ENCODE measurements at regions not wholly inside any gene's neighbourhood (a gene's known extent, or its start where the extent isn't known, plus 50 kb on each side); places are given as distances from the start of the nearest gene placed in this dataset.

DNA sequence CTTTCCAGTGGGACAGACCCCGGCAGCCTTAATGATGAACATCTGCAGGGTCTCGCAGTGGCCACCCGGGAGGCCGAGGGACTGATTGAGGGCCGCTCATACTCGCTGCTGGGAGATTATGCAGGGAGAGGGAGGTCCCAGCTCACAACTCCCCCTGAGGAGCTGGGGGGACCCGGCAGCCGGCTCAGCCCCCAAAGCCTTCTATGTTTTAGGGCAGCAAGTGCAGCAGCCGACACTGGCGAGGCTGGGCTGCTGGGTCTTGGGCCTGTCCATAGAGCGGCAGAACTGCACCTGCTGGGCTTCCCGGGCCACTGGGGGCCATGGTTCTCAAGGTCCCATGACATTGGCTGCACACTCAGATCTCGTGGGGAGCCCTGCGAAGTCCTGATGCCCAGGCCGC lies 110.7 kb downstream of the RFLNA start:
- Histone ChIP-seq H3K36me3 (ENCODE audit: insufficient read depth, low read length) (peaks cover 33% of the 10 kb centered on the region; the same call in 1 of the 2 replicates), H4K20me1 (ENCODE audit: insufficient read depth, low read length, poor library complexity, severe bottlenecking) (peaks cover 12% of the 10 kb centered on the region)
- TF ChIP-seq, protein P1, sequence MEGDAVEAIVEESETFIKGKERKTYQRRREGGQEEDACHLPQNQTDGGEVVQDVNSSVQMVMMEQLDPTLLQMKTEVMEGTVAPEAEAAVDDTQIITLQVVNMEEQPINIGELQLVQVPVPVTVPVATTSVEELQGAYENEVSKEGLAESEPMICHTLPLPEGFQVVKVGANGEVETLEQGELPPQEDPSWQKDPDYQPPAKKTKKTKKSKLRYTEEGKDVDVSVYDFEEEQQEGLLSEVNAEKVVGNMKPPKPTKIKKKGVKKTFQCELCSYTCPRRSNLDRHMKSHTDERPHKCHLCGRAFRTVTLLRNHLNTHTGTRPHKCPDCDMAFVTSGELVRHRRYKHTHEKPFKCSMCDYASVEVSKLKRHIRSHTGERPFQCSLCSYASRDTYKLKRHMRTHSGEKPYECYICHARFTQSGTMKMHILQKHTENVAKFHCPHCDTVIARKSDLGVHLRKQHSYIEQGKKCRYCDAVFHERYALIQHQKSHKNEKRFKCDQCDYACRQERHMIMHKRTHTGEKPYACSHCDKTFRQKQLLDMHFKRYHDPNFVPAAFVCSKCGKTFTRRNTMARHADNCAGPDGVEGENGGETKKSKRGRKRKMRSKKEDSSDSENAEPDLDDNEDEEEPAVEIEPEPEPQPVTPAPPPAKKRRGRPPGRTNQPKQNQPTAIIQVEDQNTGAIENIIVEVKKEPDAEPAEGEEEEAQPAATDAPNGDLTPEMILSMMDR (conservative IDR thresholded peaks at IDR 0.05; ENCODE audit: low read length): no peak
- TF ChIP-seq EZH2phosphoT487 (IDR thresholded peaks at IDR 0.05; ENCODE audit: borderline replicate concordance): no peak

DNA sequence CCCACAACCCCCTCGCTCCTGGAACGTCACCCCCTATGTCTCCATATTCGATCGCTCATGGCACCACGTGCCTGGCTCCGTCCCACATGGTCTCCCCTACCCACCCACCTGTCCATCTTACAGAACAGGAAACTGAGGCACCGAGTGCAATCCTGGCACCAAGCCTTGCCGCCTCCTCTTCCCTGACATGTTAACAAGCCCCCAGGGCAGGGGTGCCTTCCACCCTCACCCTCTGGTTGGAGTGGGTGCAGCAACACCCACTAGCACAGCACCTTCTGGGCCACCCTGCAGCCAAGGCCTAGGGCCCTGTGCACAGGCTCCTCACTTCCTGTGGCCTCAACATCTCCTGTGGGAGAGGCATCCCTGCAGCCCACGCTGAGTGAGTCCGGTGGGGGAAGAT lies 110.3 kb downstream of the RFLNA start:
- peaks cover 37% of the 10 kb centered on the region for H3K36me3 ChIP-seq (ENCODE audit: insufficient read depth, low read length)
- H3K9me3 ChIP-seq (ENCODE audit: insufficient read depth, low read depth, low read length): no peaks in the 10 kb centered on the region
- no peak overlapping the region for H3K4me3 ChIP-seq (ENCODE audit: low read length, poor library complexity, severe bottlenecking)
- H3F3A ChIP-seq (ENCODE audit: low read depth): no peaks in the 10 kb centered on the region
- no peak overlapping the region for H3K4me2 ChIP-seq (ENCODE audit: low read depth, low read length, poor library complexity, severe bottlenecking)
- TF ChIP-seq, protein P1 (conservative IDR thresholded peaks at IDR 0.05; ENCODE audit: low read length): no peak
- TF ChIP-seq EZH2phosphoT487 (IDR thresholded peaks at IDR 0.05; ENCODE audit: borderline replicate concordance): no peak
- no peak overlapping the region for H3K9ac ChIP-seq (ENCODE audit: low read depth, low read length, poor library complexity, severe bottlenecking)
- peaks cover 8% of the 10 kb centered on the region for H4K20me1 ChIP-seq (ENCODE audit: insufficient read depth, low read length, poor library complexity, severe bottlenecking)
- peaks cover 1% of the 10 kb centered on the region for H3K4me1 ChIP-seq (ENCODE audit: insufficient read depth, low read length, poor library complexity, severe bottlenecking)
- no peaks in the 10 kb centered on the region for H3K27me3 ChIP-seq (ENCODE audit: insufficient read depth, low read length, poor library complexity, severe bottlenecking)
- peaks cover 3% of the 10 kb centered on the region; the same call in 1 of the 2 replicates for H3K79me2 ChIP-seq (ENCODE audit: insufficient read depth, low read length)
- H3K9me2 ChIP-seq (replicated peaks; ENCODE audit: low read depth, low read length): no peaks in the 10 kb centered on the region
- H2AFZ ChIP-seq (ENCODE audit: low read length): no peak overlapping the region

More for the DNA sequence above, 110.7 kb downstream of the RFLNA start:
- Histone ChIP-seq H3K79me2 (ENCODE audit: insufficient read depth, low read length) (peaks cover 3% of the 10 kb centered on the region; the same call in 1 of the 2 replicates), H3K4me1 (ENCODE audit: insufficient read depth, low read length, poor library complexity, severe bottlenecking) (peaks cover 6% of the 10 kb centered on the region), H3F3A (ENCODE audit: low read depth) (no peaks in the 10 kb centered on the region), H3K9ac (ENCODE audit: low read depth, low read length, poor library complexity, severe bottlenecking) (no peak overlapping the region), H3K9me3 (ENCODE audit: insufficient read depth, low read depth, low read length) (no peaks in the 10 kb centered on the region), H3K4me2 (ENCODE audit: low read depth, low read length, poor library complexity, severe bottlenecking) (no peak overlapping the region), H3K27me3 (ENCODE audit: insufficient read depth, low read length, poor library complexity, severe bottlenecking) (no peaks in the 10 kb centered on the region), H3K9me2 (replicated peaks; ENCODE audit: low read depth, low read length) (no peaks in the 10 kb centered on the region), H2AFZ (ENCODE audit: low read length) (no peak overlapping the region), H3K4me3 (ENCODE audit: low read length, poor library complexity, severe bottlenecking) (no peak overlapping the region)

DNA sequence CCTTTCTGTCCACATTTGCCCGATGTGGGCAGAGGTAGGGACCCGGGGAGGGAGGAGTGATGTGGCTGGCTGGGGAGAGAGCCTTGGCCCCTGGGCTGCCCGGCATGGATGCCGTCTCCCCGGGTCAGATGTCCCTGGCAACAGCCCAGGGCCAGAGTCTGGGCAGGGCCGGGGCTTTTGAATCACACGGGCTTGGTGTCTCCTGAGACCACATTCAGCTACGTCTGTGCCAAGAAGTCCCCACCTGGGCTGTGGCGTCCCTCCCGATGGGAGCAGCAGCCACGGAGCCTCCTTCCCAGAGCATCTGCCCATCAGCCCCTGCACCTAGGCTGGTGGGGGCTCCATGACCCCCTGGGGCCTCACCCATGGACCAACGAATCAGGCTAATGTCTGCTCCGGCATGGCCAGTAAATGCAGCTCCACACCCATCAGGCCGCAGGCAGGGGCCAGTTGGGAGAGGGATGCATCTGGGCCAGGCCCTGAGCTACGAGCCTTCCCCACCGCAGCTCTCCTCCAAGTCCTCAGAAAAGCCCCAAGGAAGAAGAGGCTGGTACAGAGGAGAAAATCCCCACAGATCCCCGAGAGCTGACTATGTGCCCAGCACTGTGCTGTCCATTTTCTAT lies 109.4 kb downstream of the RFLNA start:
- Histone ChIP-seq H3K4me2 (ENCODE audit: low read depth, low read length, poor library complexity, severe bottlenecking) (no peak overlapping the region), H3F3A (ENCODE audit: low read depth) (no peaks in the 10 kb centered on the region), H3K36me3 (ENCODE audit: insufficient read depth, low read length) (peaks cover 45% of the 10 kb centered on the region), H2AFZ (ENCODE audit: low read length) (no peak overlapping the region), H3K79me2 (ENCODE audit: insufficient read depth, low read length) (peaks cover 3% of the 10 kb centered on the region; the same call in 1 of the 2 replicates), H3K9me2 (replicated peaks; ENCODE audit: low read depth, low read length) (no peaks in the 10 kb centered on the region), H4K20me1 (ENCODE audit: insufficient read depth, low read length, poor library complexity, severe bottlenecking) (peaks cover 7% of the 10 kb centered on the region), H3K4me1 (ENCODE audit: insufficient read depth, low read length, poor library complexity, severe bottlenecking) (no peaks in the 10 kb centered on the region), H3K27me3 (ENCODE audit: insufficient read depth, low read length, poor library complexity, severe bottlenecking) (no peaks in the 10 kb centered on the region), H3K4me3 (ENCODE audit: low read length, poor library complexity, severe bottlenecking) (no peak overlapping the region), H3K9ac (ENCODE audit: low read depth, low read length, poor library complexity, severe bottlenecking) (no peak overlapping the region), H3K9me3 (ENCODE audit: insufficient read depth, low read depth, low read length) (no peaks in the 10 kb centered on the region)
- TF ChIP-seq, protein P1 (conservative IDR thresholded peaks at IDR 0.05; ENCODE audit: low read length): no peak
- no peak for TF ChIP-seq EZH2phosphoT487 (IDR thresholded peaks at IDR 0.05; ENCODE audit: borderline replicate concordance)

All from Loucy (cell line).